Omental fat pad (tissue), 3 donors: ENCODE measurements at regions not wholly inside any gene's neighbourhood (a gene's known extent, or its start where the extent isn't known, plus 50 kb on each side); places are given as distances from the start of the nearest gene placed in this dataset.

Source experiments
- ATAC-seq: fragments of 150-250 bp; one replicate; pipeline ENCODE4 v1.9.1; 2016; ENCODE audit warnings: mild to moderate bottlenecking, moderate library complexity; ENCODE audit not compliant: low FRiP score
- DNase-seq: peaks from one replicate; pipeline ENCODE4 v3.0.0-alpha.2; 2019; ENCODE audit warnings: low spot score
- TF ChIP-seq, protein P1 (sequence below), 3 donors: fragments of 450-650 bp; IDR thresholded peaks; one replicate each; pipeline ENCODE4 v1.5.1; 2016 to 2017; ENCODE audit warnings: antibody characterized with exemption in 3 of 3, mild to moderate bottlenecking in 3 of 3, moderate library complexity in 2 of 3

- no peak for ATAC-seq
- DNase-seq, result no peak
- TF ChIP-seq, protein P1, sequence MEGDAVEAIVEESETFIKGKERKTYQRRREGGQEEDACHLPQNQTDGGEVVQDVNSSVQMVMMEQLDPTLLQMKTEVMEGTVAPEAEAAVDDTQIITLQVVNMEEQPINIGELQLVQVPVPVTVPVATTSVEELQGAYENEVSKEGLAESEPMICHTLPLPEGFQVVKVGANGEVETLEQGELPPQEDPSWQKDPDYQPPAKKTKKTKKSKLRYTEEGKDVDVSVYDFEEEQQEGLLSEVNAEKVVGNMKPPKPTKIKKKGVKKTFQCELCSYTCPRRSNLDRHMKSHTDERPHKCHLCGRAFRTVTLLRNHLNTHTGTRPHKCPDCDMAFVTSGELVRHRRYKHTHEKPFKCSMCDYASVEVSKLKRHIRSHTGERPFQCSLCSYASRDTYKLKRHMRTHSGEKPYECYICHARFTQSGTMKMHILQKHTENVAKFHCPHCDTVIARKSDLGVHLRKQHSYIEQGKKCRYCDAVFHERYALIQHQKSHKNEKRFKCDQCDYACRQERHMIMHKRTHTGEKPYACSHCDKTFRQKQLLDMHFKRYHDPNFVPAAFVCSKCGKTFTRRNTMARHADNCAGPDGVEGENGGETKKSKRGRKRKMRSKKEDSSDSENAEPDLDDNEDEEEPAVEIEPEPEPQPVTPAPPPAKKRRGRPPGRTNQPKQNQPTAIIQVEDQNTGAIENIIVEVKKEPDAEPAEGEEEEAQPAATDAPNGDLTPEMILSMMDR (IDR thresholded peaks at IDR 0.05), result no peak
Observed at GRCh38 chr10:81108516-81109199, 571.0 kb downstream of the SH2D4B start.

GRCh38 chr10:81109200-81109752 lies 571.6 kb downstream of the SH2D4B start:
- DNase-seq, result no peak
- no peak for ATAC-seq
- TF ChIP-seq, protein P1 (IDR thresholded peaks at IDR 0.05), result no peak

DNA sequence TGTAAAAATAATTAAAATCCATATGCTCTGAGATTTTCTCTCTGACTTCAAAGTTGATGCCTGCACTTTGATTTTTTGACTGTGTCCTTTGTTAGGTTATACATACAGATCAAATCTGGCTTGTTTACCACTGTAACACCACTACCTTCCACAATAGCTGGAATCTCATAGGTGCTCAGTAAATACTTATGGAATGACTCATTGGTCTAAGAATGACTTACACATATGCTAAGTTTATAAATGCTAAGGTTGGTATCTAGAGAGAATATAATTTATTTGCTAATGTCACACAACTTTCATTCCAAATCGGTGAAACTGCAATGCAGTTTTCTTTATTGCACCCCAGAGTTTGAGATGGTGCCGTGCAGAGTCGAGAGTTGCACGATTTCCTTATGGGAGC lies 578.5 kb downstream of the SH2D4B start:
- TF ChIP-seq, protein P1 (IDR thresholded peaks at IDR 0.05), result no peak
- no peak for DNase-seq
- no peak for ATAC-seq

DNA sequence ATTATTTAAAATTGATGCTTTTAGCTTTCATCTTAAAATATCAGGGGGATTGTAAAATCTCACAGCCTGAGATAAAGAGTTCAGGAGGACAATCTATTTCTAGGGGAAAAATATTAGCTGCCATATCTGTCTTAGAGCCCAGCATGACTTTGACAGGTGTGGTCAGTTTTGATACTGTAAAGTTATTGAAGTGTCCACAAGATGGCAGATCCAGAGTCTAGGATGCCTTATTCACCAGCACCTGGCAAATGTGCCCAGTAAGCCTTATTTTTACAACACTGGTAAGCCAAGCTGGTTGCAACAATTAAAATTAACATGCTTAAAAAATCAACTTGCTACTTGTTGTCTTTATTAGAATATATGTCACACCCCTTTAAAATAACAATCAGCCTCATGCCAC lies 579.3 kb downstream of the SH2D4B start:
- no peak for ATAC-seq
- DNase-seq, result no peak
- TF ChIP-seq, protein P1 (IDR thresholded peaks at IDR 0.05), result no peak

- ATAC-seq (no peak), DNase-seq (no peak)
- TF ChIP-seq, protein P1 (IDR thresholded peaks at IDR 0.05), result no peak
Observed at GRCh38 chr10:81127931-81128330, 590.2 kb downstream of the SH2D4B start.

DNA sequence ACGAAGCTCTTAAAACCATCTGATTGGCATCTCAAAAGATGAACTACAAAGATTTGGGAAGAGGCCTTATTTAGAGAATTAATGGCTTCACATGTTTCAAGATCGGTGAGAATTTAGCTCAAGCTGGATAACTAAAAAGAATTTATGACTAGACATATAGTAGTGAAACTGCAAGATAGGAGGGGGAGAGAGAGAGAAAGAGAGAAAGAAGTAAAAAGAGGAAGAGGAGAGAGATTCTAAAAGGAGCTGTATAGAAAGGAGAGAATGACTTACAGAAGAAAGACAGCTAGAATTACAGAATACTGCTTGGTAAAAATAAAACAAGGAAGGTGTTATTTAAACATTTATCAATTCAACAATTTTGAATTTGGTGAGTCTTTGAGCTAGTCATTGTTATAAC lies 592.3 kb downstream of the SH2D4B start:
- no peak for DNase-seq
- TF ChIP-seq, protein P1 (IDR thresholded peaks at IDR 0.05), result no peak
- ATAC-seq, result no peak

- no peak for ATAC-seq
- TF ChIP-seq, protein P1 (IDR thresholded peaks at IDR 0.05), result no peak
- DNase-seq, result no peak
Observed at GRCh38 chr10:81135851-81136250, 598.1 kb downstream of the SH2D4B start.
